Ammon's horn (tissue), 1 donor: ENCODE measurements at regions not wholly inside any gene's neighbourhood (a gene's known extent, or its start where the extent isn't known, plus 50 kb on each side); places are given as distances from the start of the nearest gene placed in this dataset.

ENCODE experiments used
- DNase-seq: peaks from one replicate; pipeline ENCODE4 v3.0.0-alpha.2; 2016; ENCODE audit warnings: low spot score

GRCh38 chr20:10990625-10991382, 317.0 kb upstream of the JAG1 start:
- DNase-seq, result no peak

GRCh38 chr20:10992731-10993130, 318.9 kb upstream of the JAG1 start:
- no peak for DNase-seq

- no peak for DNase-seq
These were observed 321.3 kb upstream of the JAG1 start for GRCh38 chr20:10994991-10995700.

GRCh38 chr20:10998476-10998875, 324.7 kb upstream of the JAG1 start:
- DNase-seq, result no peak

- no peak for DNase-seq
These were observed 326.6 kb upstream of the JAG1 start for GRCh38 chr20:11000416-11000815.

- DNase-seq, result no peak
These were observed 327.5 kb upstream of the JAG1 start for GRCh38 chr20:11001302-11001701.

GRCh38 chr20:11001764-11002540, 328.2 kb upstream of the JAG1 start:
- DNase-seq, result no peak

GRCh38 chr20:11003341-11003740, 329.5 kb upstream of the JAG1 start:
- DNase-seq, result no peak

GRCh38 chr20:11008444-11009033, 334.7 kb upstream of the JAG1 start:
- DNase-seq, result no peak

- no peak for DNase-seq
These were observed 337.9 kb upstream of the JAG1 start for GRCh38 chr20:11011653-11012052.

GRCh38 chr20:11012975-11013374, 339.2 kb upstream of the JAG1 start:
- no peak for DNase-seq

- DNase-seq, result no peak
These were observed 340.0 kb upstream of the JAG1 start for GRCh38 chr20:11013801-11014200.

GRCh38 chr20:11015440-11015839, 341.6 kb upstream of the JAG1 start:
- no peak for DNase-seq

- DNase-seq, result no peak
These were observed 343.6 kb upstream of the JAG1 start for GRCh38 chr20:11017446-11017845.

- no peak for DNase-seq
These were observed 344.9 kb upstream of the JAG1 start for GRCh38 chr20:11018668-11019170.

- DNase-seq, result no peak
These were observed 346.9 kb upstream of the JAG1 start for GRCh38 chr20:11020712-11021111.

GRCh38 chr20:11027224-11027623, 353.4 kb upstream of the JAG1 start:
- no peak for DNase-seq

GRCh38 chr20:11030351-11030750, 356.6 kb upstream of the JAG1 start:
- no peak for DNase-seq

- DNase-seq, result no peak
These were observed 357.5 kb upstream of the JAG1 start for GRCh38 chr20:11031300-11031699.

GRCh38 chr20:11032611-11033010, 358.8 kb upstream of the JAG1 start:
- DNase-seq, result no peak

GRCh38 chr20:11034025-11034424, 360.2 kb upstream of the JAG1 start:
- DNase-seq, result no peak

- no peak for DNase-seq
These were observed 361.4 kb upstream of the JAG1 start for GRCh38 chr20:11035211-11035610.
